B cell (primary cell): ENCODE measurements at regions not wholly inside any gene's neighbourhood (a gene's known extent, or its start where the extent isn't known, plus 50 kb on each side); places are given as distances from the start of the nearest gene placed in this dataset.

Experiments
- CTCF ChIP-seq: fragments of 200-600 bp; IDR thresholded peaks from one replicate; pipeline ENCODE4 v1.8.0; 2022; ENCODE audit warnings: antibody characterized with exemption, mild to moderate bottlenecking
- EZH2 ChIP-seq: IDR thresholded peaks from 2 replicates; pipeline ENCODE4 v1.6.1; 2012; ENCODE audit warnings: borderline replicate concordance, low read depth, mild to moderate bottlenecking, moderate library complexity, low read length; ENCODE audit not compliant: insufficient read depth, poor library complexity, severe bottlenecking

- TF ChIP-seq EZH2 (no peak), CTCF (no peak)
Observed at GRCh38 chr10:8311526-8312070, 257.1 kb downstream of the GATA3 start.
